Astrocyte of the spinal cord (primary cell): ENCODE measurements at regions not wholly inside any gene's neighbourhood (a gene's known extent, or its start where the extent isn't known, plus 50 kb on each side); places are given as distances from the start of the nearest gene placed in this dataset.
A peak's percentile ranks its signal among the peaks of the same experiment; 100 is the strongest.

ENCODE experiments used
- DNase-seq: peaks from one replicate; pipeline ENCODE4 v3.0.0; 2011; ENCODE audit warnings: low read depth, low spot score
- H3K4me3 ChIP-seq: 2 replicates; pipeline ENCODE4 v1.5.1; 2011; ENCODE audit warnings: low read depth, mild to moderate bottlenecking, low read length, moderate library complexity
- CTCF ChIP-seq: IDR thresholded peaks from 2 replicates; pipeline ENCODE4 v1.5.1; 2012; ENCODE audit warnings: low read depth, mild to moderate bottlenecking, low read length, inconsistent platforms
- in situ Hi-C: cut with HindIII; loops from 2 replicates; pipeline ENCODE4 v1.10.0; 2017; ENCODE audit warnings: low sequenced_read_pairs

- H3K4me3 ChIP-seq, result no peak overlapping the region
- DNase-seq, result no peak
- TF ChIP-seq CTCF, result no peak
- in situ Hi-C loops, result no loop called here
These were observed 324.4 kb downstream of the MN1 start for GRCh38 chr22:27477171-27477570.

- H3K4me3 ChIP-seq, result no peak overlapping the region
- in situ Hi-C loops, result no loop called here
- no peak for TF ChIP-seq CTCF
- DNase-seq, result no peak
These were observed 321.1 kb downstream of the MN1 start for GRCh38 chr22:27480487-27480886.

- no peak for TF ChIP-seq CTCF
- DNase-seq, result no peak
- in situ Hi-C loops, result no loop called here
- H3K4me3 ChIP-seq, result no peak overlapping the region
These were observed 319.2 kb downstream of the MN1 start for GRCh38 chr22:27482402-27482801.

- H3K4me3 ChIP-seq, result no peak overlapping the region
- in situ Hi-C loops, result no loop called here
- no peak for DNase-seq
- no peak for TF ChIP-seq CTCF
These were observed 318.3 kb downstream of the MN1 start for GRCh38 chr22:27483095-27483785.

GRCh38 chr22:27485842-27486241 lies 315.7 kb downstream of the MN1 start:
- no peak for DNase-seq
- no peak overlapping the region for H3K4me3 ChIP-seq
- in situ Hi-C loops, result no loop called here
- TF ChIP-seq CTCF, result no peak

- in situ Hi-C loops, result no loop called here
- no peak for TF ChIP-seq CTCF
- H3K4me3 ChIP-seq, result no peak overlapping the region
- peak; percentile 64 for DNase-seq
These were observed 313.7 kb downstream of the MN1 start for GRCh38 chr22:27487600-27488452.
